GM12878 (cell line): ENCODE measurements at regions not wholly inside any gene's neighbourhood (a gene's known extent, or its start where the extent isn't known, plus 50 kb on each side); places are given as distances from the start of the nearest gene placed in this dataset.

Source experiments
- ATAC-seq: fragments of 200-7000 bp; cut with Tn5 transposase; 3 replicates; pipeline ENCODE4 v1.9.1; 2020; ENCODE audit warnings: mild to moderate bottlenecking, moderate library complexity
- BruUV-seq: library from RNA; stranded (reverse); fragments of 400-500 nt; replicated peaks from 2 replicates; lab custom pipeline; 2021; lab: Mats Ljungman, UMichigan
- CTCF ChIA-PET: fragments of 300-600 bp; sonication (Branson Sonifier 250); formaldehyde crosslinking; extraction: SDS; loops from one replicate; lab custom pipeline; 2021; ENCODE audit warnings: inconsistent platforms; lab: Yijun Ruan, JAX
- POLR2A ChIA-PET: fragments of 350-600 bp; formaldehyde crosslinking; extraction: SDS; loops from one replicate; lab custom pipeline; 2021; ENCODE audit warnings: inconsistent platforms; lab: Charles Lee
- RAD21 ChIA-PET: fragments of 300-600 bp; sonication (Branson Sonifier 250); formaldehyde crosslinking; loops from one replicate; lab custom pipeline; 2023; ENCODE audit warnings: antibody characterized with exemption; ENCODE audit not compliant: unreplicated experiment; lab: Charles Lee
- SMC1A ChIA-PET: fragments of 300-600 bp; sonication (Branson Sonifier 250); formaldehyde crosslinking; loops from one replicate; lab custom pipeline; 2023; ENCODE audit not compliant: unreplicated experiment, uncharacterized antibody; lab: Charles Lee
- DNase-seq: peaks from one replicate; pipeline ENCODE4 v3.0.0-alpha.2; 2011; ENCODE audit warnings: low read depth, low spot score
- FAIRE-seq: peaks from 3 replicates; lab custom pipeline; 2011; peaks lifted over from hg19 to GRCh38; lab: Jason Lieb, UNC
- H2AFZ ChIP-seq: 2 replicates; pipeline ENCODE4 v1.6.0; 2011; ENCODE audit warnings: low read depth, low read length, control low read depth; ENCODE audit not compliant: control insufficient read depth
- H3K27ac ChIP-seq: 2 replicates; pipeline ENCODE4 v1.5.1; 2011; ENCODE audit warnings: control low read depth; ENCODE audit not compliant: control insufficient read depth, insufficient read depth
- H3K27me3 ChIP-seq, 2 experiments: replicated peaks in 1 of 2; 2 replicates each; pipeline versions ENCODE4 v1.6.0 to v1.6.1; 2011; ENCODE audit warnings: low read length in 1 of 2; ENCODE audit not compliant: control insufficient read depth in 2 of 2, insufficient read depth in 2 of 2
- H3K36me3 ChIP-seq, 2 experiments: 2 replicates each; pipeline ENCODE4 v1.5.1; 2011; ENCODE audit warnings: low read length in 1 of 2; ENCODE audit not compliant: control insufficient read depth in 2 of 2, insufficient read depth in 2 of 2
- H3K4me1 ChIP-seq: 2 replicates; pipeline ENCODE4 v1.6.1; 2011; ENCODE audit warnings: mild to moderate bottlenecking, low read length, moderate library complexity, mixed read lengths; ENCODE audit not compliant: control insufficient read depth, insufficient read depth
- H3K4me2 ChIP-seq: 2 replicates; pipeline ENCODE4 v1.6.0; 2011; ENCODE audit warnings: control low read depth; ENCODE audit not compliant: control insufficient read depth, insufficient read depth
- H3K4me3 ChIP-seq: fragments of 200-600 bp; sonication (generic); 2 replicates; pipeline ENCODE4 v1.5.1; 2016
- H3K79me2 ChIP-seq: 2 replicates; pipeline ENCODE4 v1.6.0; 2011; ENCODE audit warnings: low read length; ENCODE audit not compliant: control insufficient read depth, insufficient read depth
- H3K9ac ChIP-seq: 2 replicates; pipeline ENCODE4 v1.8.0; 2011; ENCODE audit warnings: low read length, control low read depth, mixed read lengths; ENCODE audit not compliant: control insufficient read depth, insufficient read depth
- H3K9me3 ChIP-seq: replicated peaks from 3 replicates; pipeline ENCODE4 v1.5.1; 2011; ENCODE audit warnings: mild to moderate bottlenecking, low read length; ENCODE audit not compliant: control insufficient read depth, insufficient read depth
- H4K20me1 ChIP-seq: 2 replicates; pipeline ENCODE4 v1.6.0; 2011; ENCODE audit not compliant: control insufficient read depth, insufficient read depth
- ATF7 ChIP-seq: fragments of 450-650 bp; IDR thresholded peaks from 2 replicates; pipeline ENCODE4 v1.6.1; 2016; ENCODE audit warnings: low read depth, mild to moderate bottlenecking
- CBX5 ChIP-seq: sonication (generic); IDR thresholded peaks from 2 replicates; pipeline ENCODE4 v1.6.1; 2016; ENCODE audit warnings: low read depth, moderate library complexity, mild to moderate bottlenecking, inconsistent platforms
- ETV6 ChIP-seq, 2 experiments: fragments of 450-650 bp in 1 of 2; IDR thresholded peaks in 1 of 2; conservative IDR thresholded peaks in 1 of 2; 2 replicates each; pipeline ENCODE4 v1.6.1; 2014; ENCODE audit warnings: antibody characterized with exemption in 1 of 2, borderline replicate concordance in 1 of 2, low read depth in 1 of 2, mild to moderate bottlenecking in 1 of 2, moderate library complexity in 1 of 2
- GABPA ChIP-seq: IDR thresholded peaks from 2 replicates; pipeline ENCODE4 v1.6.1; 2014; ENCODE audit warnings: antibody characterized with exemption, low read depth, mild to moderate bottlenecking, inconsistent platforms
- KDM1A ChIP-seq: fragments of 200-600 bp; sonication (generic); IDR thresholded peaks from 2 replicates; pipeline ENCODE4 v1.6.1; 2016; ENCODE audit warnings: borderline replicate concordance
- NR2C1 ChIP-seq: fragments of 450-650 bp; IDR thresholded peaks from 2 replicates; pipeline ENCODE4 v1.6.1; 2017; ENCODE audit warnings: antibody characterized with exemption, mild to moderate bottlenecking, moderate library complexity
- SMARCA5 ChIP-seq: fragments of 450-650 bp; IDR thresholded peaks from 2 replicates; pipeline ENCODE4 v1.6.1; 2017; ENCODE audit warnings: mild to moderate bottlenecking
- SMC3 ChIP-seq: IDR thresholded peaks from 2 replicates; pipeline ENCODE4 v1.6.1; 2011; ENCODE audit warnings: low read length, improper control_type of control experiment, borderline replicate concordance
- TAF1 ChIP-seq: IDR thresholded peaks from 2 replicates; pipeline ENCODE4 v1.6.1; 2011; ENCODE audit warnings: mild to moderate bottlenecking, low read depth, low read length, borderline replicate concordance
- WGBS: methylation state at CpG from one replicate; pipeline ENCODE4 v1.1.6; 2016; ENCODE audit warnings: low lambda C conversion rate; ENCODE audit not compliant: insufficient replicate concordance, insufficient coverage; ENCODE audit errors: missing lambda C conversion rate; 5-methylcytosine and 5-hydroxymethylcytosine counted together
- in situ Hi-C: fragments of 300-500 bp; cut with MboI; formaldehyde crosslinking; loops from 9 replicates; pipeline ENCODE4 v1.14.3; 2018; ENCODE audit warnings: mixed read lengths
- intact Hi-C: fragments of 100-400 bp; cut with micrococcal nuclease; formaldehyde crosslinking; loops from one replicate; pipeline ENCODE4 v1.14.2; 2022; ENCODE audit not compliant: unreplicated experiment
- TF ChIP-seq, protein P1 (sequence below): fragments of 150-350 bp; IDR thresholded peaks from 2 replicates; pipeline ENCODE4 v1.6.1; 2016; ENCODE audit warnings: low read depth, low read length

DNA sequence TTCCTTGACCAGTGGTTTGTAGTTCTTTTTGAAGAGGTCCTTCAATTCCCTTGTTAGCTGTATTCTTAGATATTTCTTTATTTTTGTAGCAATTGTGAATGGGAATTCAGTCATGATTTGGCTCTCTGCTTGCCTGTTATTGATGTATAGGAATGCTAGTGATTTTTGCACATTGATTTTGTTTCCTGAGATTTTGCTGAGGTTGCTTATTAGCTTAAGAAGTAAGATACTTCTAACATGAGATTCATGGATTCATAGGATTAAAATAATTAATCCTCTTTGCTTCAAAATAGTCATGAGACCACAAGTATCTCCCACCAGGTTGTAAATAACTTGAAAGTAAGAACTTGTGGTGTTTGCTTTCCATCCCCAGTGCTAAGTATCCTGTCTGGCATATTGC is 308.9 kb downstream of the DTHD1 start (continued):
- TF ChIP-seq, protein P1, sequence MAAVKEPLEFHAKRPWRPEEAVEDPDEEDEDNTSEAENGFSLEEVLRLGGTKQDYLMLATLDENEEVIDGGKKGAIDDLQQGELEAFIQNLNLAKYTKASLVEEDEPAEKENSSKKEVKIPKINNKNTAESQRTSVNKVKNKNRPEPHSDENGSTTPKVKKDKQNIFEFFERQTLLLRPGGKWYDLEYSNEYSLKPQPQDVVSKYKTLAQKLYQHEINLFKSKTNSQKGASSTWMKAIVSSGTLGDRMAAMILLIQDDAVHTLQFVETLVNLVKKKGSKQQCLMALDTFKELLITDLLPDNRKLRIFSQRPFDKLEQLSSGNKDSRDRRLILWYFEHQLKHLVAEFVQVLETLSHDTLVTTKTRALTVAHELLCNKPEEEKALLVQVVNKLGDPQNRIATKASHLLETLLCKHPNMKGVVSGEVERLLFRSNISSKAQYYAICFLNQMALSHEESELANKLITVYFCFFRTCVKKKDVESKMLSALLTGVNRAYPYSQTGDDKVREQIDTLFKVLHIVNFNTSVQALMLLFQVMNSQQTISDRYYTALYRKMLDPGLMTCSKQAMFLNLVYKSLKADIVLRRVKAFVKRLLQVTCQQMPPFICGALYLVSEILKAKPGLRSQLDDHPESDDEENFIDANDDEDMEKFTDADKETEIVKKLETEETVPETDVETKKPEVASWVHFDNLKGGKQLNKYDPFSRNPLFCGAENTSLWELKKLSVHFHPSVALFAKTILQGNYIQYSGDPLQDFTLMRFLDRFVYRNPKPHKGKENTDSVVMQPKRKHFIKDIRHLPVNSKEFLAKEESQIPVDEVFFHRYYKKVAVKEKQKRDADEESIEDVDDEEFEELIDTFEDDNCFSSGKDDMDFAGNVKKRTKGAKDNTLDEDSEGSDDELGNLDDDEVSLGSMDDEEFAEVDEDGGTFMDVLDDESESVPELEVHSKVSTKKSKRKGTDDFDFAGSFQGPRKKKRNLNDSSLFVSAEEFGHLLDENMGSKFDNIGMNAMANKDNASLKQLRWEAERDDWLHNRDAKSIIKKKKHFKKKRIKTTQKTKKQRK = no peak
- TF ChIP-seq CBX5 (no peak), GABPA (no peak), SMARCA5 (no peak), NR2C1 (no peak), SMC3 (no peak), TAF1 (no peak)

DNA sequence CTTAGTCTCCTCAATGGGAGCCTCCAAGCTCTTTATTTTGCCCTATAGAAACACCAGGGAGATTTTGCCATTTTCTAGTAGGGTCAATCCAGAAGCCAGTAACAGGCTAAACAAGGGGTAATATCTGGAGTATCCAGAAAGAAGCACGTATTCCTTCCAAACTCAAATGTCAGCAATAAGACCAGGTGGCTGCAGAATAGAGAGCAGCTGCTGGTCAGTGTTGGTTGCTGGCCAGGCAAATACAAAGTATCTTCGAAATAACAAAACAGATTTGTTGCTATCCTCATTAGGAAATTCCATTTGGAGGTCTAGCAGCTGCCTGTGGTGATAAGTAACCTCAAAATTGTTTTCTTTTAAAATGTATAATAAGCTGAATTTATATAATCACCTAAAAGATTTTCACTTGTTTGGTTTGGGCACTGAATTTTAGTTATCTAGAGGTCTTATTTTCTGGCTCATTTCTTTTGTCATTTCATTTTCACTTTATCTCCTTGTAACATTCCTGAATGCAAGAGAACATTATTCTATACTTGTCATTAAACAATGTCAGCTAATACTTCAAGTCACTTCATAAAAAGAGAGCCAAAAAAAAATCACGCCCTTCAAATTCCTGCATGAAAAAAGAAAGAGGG is 320.6 kb downstream of the DTHD1 start:
- POLR2A ChIA-PET = no interaction called here
- Histone ChIP-seq H3K27me3 (no peaks in the 10 kb centered on the region), H4K20me1 (no peaks in the 10 kb centered on the region), H3K4me1 (no peaks in the 10 kb centered on the region), H3K4me2 (no peak overlapping the region), H3K9ac (no peak overlapping the region), H3K36me3 (no peaks in the 10 kb centered on the region), H3K79me2 (no peaks in the 10 kb centered on the region), H3K9me3 (peaks cover 5% of the 10 kb centered on the region), H2AFZ (no peak overlapping the region), H3K27ac (no peak overlapping the region), H3K4me3 (no peak overlapping the region)
- DNase-seq = no peak
- CTCF ChIA-PET = interaction anchor here (0.7 kb wide), 1 partner anchor 14 kb away, joined by 3 read pairs; no protein-coding TSS in a partner anchor
- intact Hi-C loops = no loop called here
- TF ChIP-seq ETV6 (conservative IDR thresholded peaks at IDR 0.05 in 1 of 2, IDR thresholded peaks at IDR 0.05 in 1 of 2; ENCODE audit: borderline replicate concordance in 1 of 2, low read depth in 1 of 2) (no peak), ATF7 (no peak), KDM1A (no peak)
- ATAC-seq = no peak
- in situ Hi-C loops = no loop called here
- BruUV-seq = no TSS peak
- WGBS = 48% methylated on average over 3 of the region's 3 CpGs
- SMC1A ChIA-PET = interaction anchor here (0.5 to 1.6 kb wide), 12 partner anchors 8 to 188 kb away, joined by 3 to 5 read pairs (median 3); no protein-coding TSS in a partner anchor
- RAD21 ChIA-PET = interaction anchor here (2.8 kb wide), 1 partner anchor 50 kb away, joined by 6 read pairs; no protein-coding TSS in a partner anchor
- FAIRE-seq = no peak
